ENCODE measurements at regions not wholly inside any gene's neighbourhood (a gene's known extent, or its start where the extent isn't known, plus 50 kb on each side); places are given as distances from the start of the nearest gene placed in this dataset.

GRCh38 chr7:3188946-3189345, 112.1 kb upstream of the SDK1 start:
- Mint-ChIP-seq H3K4me1 (ENCODE audit: low read depth, unreplicated experiment) (no peaks in the 10 kb centered on the region), H3K36me3 (ENCODE audit: insufficient read depth, unreplicated experiment) (no peaks in the 10 kb centered on the region), H3K27me3 (ENCODE audit: insufficient read depth, unreplicated experiment) (no peaks in the 10 kb centered on the region), H3K4me3 (ENCODE audit: unreplicated experiment) (no peak overlapping the region), H3K9me3 (ENCODE audit: unreplicated experiment) (peaks cover 6% of the 10 kb centered on the region), H3K27ac (ENCODE audit: unreplicated experiment) (no peak overlapping the region)
- Histone ChIP-seq H3K4me3 (ENCODE audit: low read depth, low read length) (no peak overlapping the region), H3K27me3 (replicated peaks; ENCODE audit: control insufficient read depth, insufficient read depth, low read length) (no peaks in the 10 kb centered on the region), H3K9me3 (no peaks in the 10 kb centered on the region; the same call in 1 of the 2 replicates), H3K36me3 (ENCODE audit: control insufficient read depth, insufficient read depth, low read length) (no peaks in the 10 kb centered on the region), H3K4me1 (no peaks in the 10 kb centered on the region)
- intact Hi-C loops (cut with micrococcal nuclease; ENCODE audit: unreplicated experiment), result no loop called here
- DNase-seq, result no peak
- ChIA-PET POLR2A (no interaction called here), CTCF (no interaction called here)
- no TSS peak for BruUV-seq (replicated peaks)
- no peak for TF ChIP-seq CTCF (IDR thresholded peaks at IDR 0.05; ENCODE audit: insufficient read depth in 1 of 2, low read depth in 1 of 2, low read length in 1 of 2, severe bottlenecking in 1 of 2, unreplicated experiment in 1 of 2)

- Histone ChIP-seq H3K27me3 (replicated peaks; ENCODE audit: control insufficient read depth, insufficient read depth, low read length) (no peaks in the 10 kb centered on the region), H3K4me3 (ENCODE audit: low read depth, low read length) (no peak overlapping the region), H3K9me3 (no peaks in the 10 kb centered on the region; the same call in none of the 2 replicates), H3K36me3 (ENCODE audit: control insufficient read depth, insufficient read depth, low read length) (no peaks in the 10 kb centered on the region), H3K4me1 (no peaks in the 10 kb centered on the region)
- peaks cover 18% of the 10 kb centered on the region for H3K9me3 Mint-ChIP-seq (ENCODE audit: unreplicated experiment)
- intact Hi-C loops (cut with micrococcal nuclease; ENCODE audit: unreplicated experiment), result no loop called here
- TF ChIP-seq CTCF (IDR thresholded peaks at IDR 0.05; ENCODE audit: insufficient read depth in 1 of 2, low read depth in 1 of 2, low read length in 1 of 2, severe bottlenecking in 1 of 2, unreplicated experiment in 1 of 2), result no peak
- no TSS peak for BruUV-seq (replicated peaks)
- no peaks in the 10 kb centered on the region for H3K27me3 Mint-ChIP-seq (ENCODE audit: insufficient read depth, unreplicated experiment)
- no peak for DNase-seq
- peaks cover 6% of the 10 kb centered on the region for H3K4me1 Mint-ChIP-seq (ENCODE audit: low read depth, unreplicated experiment)
- H3K4me3 Mint-ChIP-seq (ENCODE audit: unreplicated experiment), result no peak overlapping the region
- CTCF ChIA-PET, result no interaction called here
- POLR2A ChIA-PET, result no interaction called here
- H3K36me3 Mint-ChIP-seq (ENCODE audit: insufficient read depth, unreplicated experiment), result no peaks in the 10 kb centered on the region
- no peak overlapping the region for H3K27ac Mint-ChIP-seq (ENCODE audit: unreplicated experiment)
Measured at GRCh38 chr7:3191548-3191947, 109.5 kb upstream of the SDK1 start.

- no peaks in the 10 kb centered on the region for H3K27me3 Mint-ChIP-seq (ENCODE audit: insufficient read depth, unreplicated experiment)
- CTCF ChIA-PET, result no interaction called here
- POLR2A ChIA-PET, result no interaction called here
- DNase-seq, result no peak
- H3K9me3 ChIP-seq, result no peaks in the 10 kb centered on the region; the same call in none of the 2 replicates
- peaks cover 6% of the 10 kb centered on the region for H3K4me1 Mint-ChIP-seq (ENCODE audit: low read depth, unreplicated experiment)
- intact Hi-C loops (cut with micrococcal nuclease; ENCODE audit: unreplicated experiment), result no loop called here
- no peak overlapping the region for H3K27ac Mint-ChIP-seq (ENCODE audit: unreplicated experiment)
- peaks cover 18% of the 10 kb centered on the region for H3K9me3 Mint-ChIP-seq (ENCODE audit: unreplicated experiment)
- no peaks in the 10 kb centered on the region for H3K36me3 Mint-ChIP-seq (ENCODE audit: insufficient read depth, unreplicated experiment)
- H3K27me3 ChIP-seq (replicated peaks; ENCODE audit: control insufficient read depth, insufficient read depth, low read length), result no peaks in the 10 kb centered on the region
- H3K4me1 ChIP-seq, result no peaks in the 10 kb centered on the region
- BruUV-seq (replicated peaks), result no TSS peak
- no peaks in the 10 kb centered on the region for H3K36me3 ChIP-seq (ENCODE audit: control insufficient read depth, insufficient read depth, low read length)
- no peak overlapping the region for H3K4me3 Mint-ChIP-seq (ENCODE audit: unreplicated experiment)
- no peak overlapping the region for H3K4me3 ChIP-seq (ENCODE audit: low read depth, low read length)
- no peak for TF ChIP-seq CTCF (IDR thresholded peaks at IDR 0.05; ENCODE audit: insufficient read depth in 1 of 2, low read depth in 1 of 2, low read length in 1 of 2, severe bottlenecking in 1 of 2, unreplicated experiment in 1 of 2)
Measured at GRCh38 chr7:3192669-3193068, 108.4 kb upstream of the SDK1 start.
